ENCODE measurements at regions not wholly inside any gene's neighbourhood (a gene's known extent, or its start where the extent isn't known, plus 50 kb on each side); places are given as distances from the start of the nearest gene placed in this dataset.
A peak's percentile ranks its signal among the peaks of the same experiment; 100 is the strongest.

- no peak for DNase-seq (ENCODE audit: low read depth)
Measured at GRCh38 chr4:155616117-155616516, 50.5 kb upstream of the GUCY1A1 start.

GRCh38 chr4:155615081-155615887 lies 51.4 kb upstream of the GUCY1A1 start:
- no peak for DNase-seq (ENCODE audit: low read depth)

GRCh38 chr4:155614111-155614762 lies 52.4 kb upstream of the GUCY1A1 start:
- DNase-seq (ENCODE audit: low read depth), result no peak

GRCh38 chr4:155612074-155612473 lies 54.6 kb upstream of the GUCY1A1 start:
- DNase-seq (ENCODE audit: low read depth), result no peak

- DNase-seq (ENCODE audit: low read depth), result no peak
Measured at GRCh38 chr4:155611501-155611900, 55.1 kb upstream of the GUCY1A1 start.

- DNase-seq (ENCODE audit: low read depth), result no peak
Measured at GRCh38 chr4:155610143-155610542, 56.5 kb upstream of the GUCY1A1 start.

GRCh38 chr4:155609455-155610059 lies 57.1 kb upstream of the GUCY1A1 start:
- DNase-seq (ENCODE audit: low read depth), result no peak

GRCh38 chr4:155608225-155608885 lies 58.3 kb upstream of the GUCY1A1 start:
- DNase-seq (ENCODE audit: low read depth), result no peak

- DNase-seq (ENCODE audit: low read depth), result no peak
Measured at GRCh38 chr4:155607481-155607880, 59.2 kb upstream of the GUCY1A1 start.

GRCh38 chr4:155604718-155605626 lies 61.7 kb upstream of the GUCY1A1 start:
- peak; percentile 82 for DNase-seq (ENCODE audit: low read depth)

- DNase-seq (ENCODE audit: low read depth), result no peak
Measured at GRCh38 chr4:155603360-155603891, 63.2 kb upstream of the GUCY1A1 start.

- no peak for DNase-seq (ENCODE audit: low read depth)
Measured at GRCh38 chr4:155602351-155603140, 64.1 kb upstream of the GUCY1A1 start.

- no peak for DNase-seq (ENCODE audit: low read depth)
Measured at GRCh38 chr4:155600244-155600643, 66.4 kb upstream of the GUCY1A1 start.

GRCh38 chr4:155599596-155599995 lies 67.1 kb upstream of the GUCY1A1 start:
- DNase-seq (ENCODE audit: low read depth), result no peak

GRCh38 chr4:155599085-155599484 lies 67.6 kb upstream of the GUCY1A1 start:
- no peak for DNase-seq (ENCODE audit: low read depth)

- no peak for DNase-seq (ENCODE audit: low read depth)
Measured at GRCh38 chr4:155597933-155598451, 68.7 kb upstream of the GUCY1A1 start.

GRCh38 chr4:155597281-155597680 lies 69.4 kb upstream of the GUCY1A1 start:
- no peak for DNase-seq (ENCODE audit: low read depth)

- no peak for DNase-seq (ENCODE audit: low read depth)
Measured at GRCh38 chr4:155593793-155594192, 72.9 kb upstream of the GUCY1A1 start.

- DNase-seq (ENCODE audit: low read depth), result no peak
Measured at GRCh38 chr4:155592938-155593297, 73.7 kb upstream of the GUCY1A1 start.

All from stromal cell of bone marrow (primary cell).